Osteocyte (in vitro differentiated cells): ENCODE measurements at regions not wholly inside any gene's neighbourhood (a gene's known extent, or its start where the extent isn't known, plus 50 kb on each side); places are given as distances from the start of the nearest gene placed in this dataset.

Experiments used
- DNase-seq: peaks from one replicate; pipeline ENCODE4 v3.0.0; 2021; ENCODE audit warnings: mixed read lengths; ENCODE audit not compliant: unreplicated experiment; ENCODE audit errors: extremely low spot score
- H3K27ac Mint-ChIP-seq: one replicate; pipeline ENCODE4 v1.8.0; 2021; ENCODE audit warnings: mild to moderate bottlenecking, mixed read lengths; ENCODE audit not compliant: unreplicated experiment
- H3K27me3 Mint-ChIP-seq: one replicate; pipeline ENCODE4 v1.8.0; 2021; ENCODE audit warnings: mixed read lengths; ENCODE audit not compliant: unreplicated experiment
- H3K36me3 Mint-ChIP-seq: one replicate; pipeline ENCODE4 v1.8.0; 2021; ENCODE audit warnings: mixed read lengths; ENCODE audit not compliant: unreplicated experiment
- H3K4me1 Mint-ChIP-seq: one replicate; pipeline ENCODE4 v1.8.0; 2021; ENCODE audit warnings: mixed read lengths; ENCODE audit not compliant: unreplicated experiment
- H3K4me3 Mint-ChIP-seq: one replicate; pipeline ENCODE4 v1.8.0; 2021; ENCODE audit warnings: mild to moderate bottlenecking, moderate library complexity, mixed read lengths; ENCODE audit not compliant: unreplicated experiment
- H3K9me3 Mint-ChIP-seq: one replicate; pipeline ENCODE4 v1.8.0; 2021; ENCODE audit warnings: mixed read lengths; ENCODE audit not compliant: unreplicated experiment
- CTCF ChIP-seq: fragments of 200-600 bp; sonication (generic); IDR thresholded peaks from 2 replicates; pipeline ENCODE4 v1.5.0; 2021; ENCODE audit warnings: antibody characterized with exemption, mild to moderate bottlenecking, moderate library complexity

- Mint-ChIP-seq H3K27me3 (peaks cover 25% of the 10 kb centered on the region), H3K36me3 (no peaks in the 10 kb centered on the region), H3K27ac (no peak overlapping the region), H3K4me1 (no peaks in the 10 kb centered on the region), H3K4me3 (no peak overlapping the region), H3K9me3 (no peaks in the 10 kb centered on the region)
- no peak for TF ChIP-seq CTCF
- DNase-seq: no peak
These were observed 153.6 kb downstream of the PAH start for GRCh38 chr12:102763471-102763870.

- Mint-ChIP-seq H3K27ac (no peak overlapping the region), H3K27me3 (peaks cover 27% of the 10 kb centered on the region), H3K4me3 (no peak overlapping the region), H3K9me3 (no peaks in the 10 kb centered on the region), H3K36me3 (no peaks in the 10 kb centered on the region), H3K4me1 (no peaks in the 10 kb centered on the region)
- no peak for DNase-seq
- no peak for TF ChIP-seq CTCF
These were observed 154.0 kb downstream of the PAH start for GRCh38 chr12:102763061-102763460.

- TF ChIP-seq CTCF: no peak
- Mint-ChIP-seq H3K4me3 (no peak overlapping the region), H3K27ac (no peak overlapping the region), H3K4me1 (no peaks in the 10 kb centered on the region), H3K27me3 (peaks cover 30% of the 10 kb centered on the region), H3K9me3 (no peaks in the 10 kb centered on the region), H3K36me3 (no peaks in the 10 kb centered on the region)
- no peak for DNase-seq
These were observed 156.7 kb downstream of the PAH start for GRCh38 chr12:102760322-102760721.

- no peak for DNase-seq
- Mint-ChIP-seq H3K36me3 (no peaks in the 10 kb centered on the region), H3K9me3 (no peaks in the 10 kb centered on the region), H3K4me3 (no peak overlapping the region), H3K4me1 (no peaks in the 10 kb centered on the region), H3K27ac (no peak overlapping the region), H3K27me3 (peaks cover 35% of the 10 kb centered on the region)
- TF ChIP-seq CTCF: no peak
These were observed 157.6 kb downstream of the PAH start for GRCh38 chr12:102759466-102759865.

- Mint-ChIP-seq H3K36me3 (no peaks in the 10 kb centered on the region), H3K27ac (no peak overlapping the region), H3K9me3 (no peaks in the 10 kb centered on the region), H3K4me1 (no peaks in the 10 kb centered on the region), H3K27me3 (peaks cover 34% of the 10 kb centered on the region), H3K4me3 (no peak overlapping the region)
- no peak for TF ChIP-seq CTCF
- no peak for DNase-seq
These were observed 159.2 kb downstream of the PAH start for GRCh38 chr12:102757882-102758226.
